ENCODE measurements at regions not wholly inside any gene's neighbourhood (a gene's known extent, or its start where the extent isn't known, plus 50 kb on each side); places are given as distances from the start of the nearest gene placed in this dataset.
"Not testable (repeated sequence)": the region's sequence is repeated elsewhere in the genome, so short reads cannot be mapped to it uniquely, and the experiment has no call there.

DNA sequence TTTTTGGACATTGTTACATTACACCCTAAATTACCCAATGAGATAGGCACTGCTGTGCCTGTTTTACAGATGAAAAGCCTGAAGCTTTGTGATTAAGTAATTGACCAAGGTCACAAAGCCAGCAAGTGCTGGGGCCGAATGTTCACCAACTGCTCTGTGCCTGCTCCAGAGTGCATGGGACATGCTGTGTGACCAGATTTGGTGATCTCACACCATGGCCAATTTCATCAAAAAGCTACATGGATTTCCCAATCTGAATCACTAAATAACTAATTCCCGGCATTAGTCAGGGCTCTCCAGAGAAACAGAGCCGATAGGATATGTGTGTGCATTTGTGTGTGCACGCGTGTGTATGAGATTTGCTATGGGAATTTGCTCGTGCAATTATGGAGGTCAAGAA lies 228.3 kb upstream of the ECI2 start:
- H3K27me3 Mint-ChIP-seq (ENCODE audit: unreplicated experiment): no peaks in the 10 kb centered on the region
- no peaks in the 10 kb centered on the region for H3K4me1 Mint-ChIP-seq (ENCODE audit: unreplicated experiment)
- TF ChIP-seq, protein P1, sequence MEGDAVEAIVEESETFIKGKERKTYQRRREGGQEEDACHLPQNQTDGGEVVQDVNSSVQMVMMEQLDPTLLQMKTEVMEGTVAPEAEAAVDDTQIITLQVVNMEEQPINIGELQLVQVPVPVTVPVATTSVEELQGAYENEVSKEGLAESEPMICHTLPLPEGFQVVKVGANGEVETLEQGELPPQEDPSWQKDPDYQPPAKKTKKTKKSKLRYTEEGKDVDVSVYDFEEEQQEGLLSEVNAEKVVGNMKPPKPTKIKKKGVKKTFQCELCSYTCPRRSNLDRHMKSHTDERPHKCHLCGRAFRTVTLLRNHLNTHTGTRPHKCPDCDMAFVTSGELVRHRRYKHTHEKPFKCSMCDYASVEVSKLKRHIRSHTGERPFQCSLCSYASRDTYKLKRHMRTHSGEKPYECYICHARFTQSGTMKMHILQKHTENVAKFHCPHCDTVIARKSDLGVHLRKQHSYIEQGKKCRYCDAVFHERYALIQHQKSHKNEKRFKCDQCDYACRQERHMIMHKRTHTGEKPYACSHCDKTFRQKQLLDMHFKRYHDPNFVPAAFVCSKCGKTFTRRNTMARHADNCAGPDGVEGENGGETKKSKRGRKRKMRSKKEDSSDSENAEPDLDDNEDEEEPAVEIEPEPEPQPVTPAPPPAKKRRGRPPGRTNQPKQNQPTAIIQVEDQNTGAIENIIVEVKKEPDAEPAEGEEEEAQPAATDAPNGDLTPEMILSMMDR (IDR thresholded peaks at IDR 0.05; ENCODE audit: unreplicated experiment): no peak
- H3K4me3 Mint-ChIP-seq (ENCODE audit: unreplicated experiment): no peak overlapping the region
- H3K36me3 Mint-ChIP-seq (ENCODE audit: low read depth, unreplicated experiment): no peaks in the 10 kb centered on the region
- no peaks in the 10 kb centered on the region for H3K9me3 Mint-ChIP-seq (ENCODE audit: unreplicated experiment)
- no peak overlapping the region for H3K27ac Mint-ChIP-seq (ENCODE audit: unreplicated experiment)
- DNase-seq (ENCODE audit: low spot score): no peak

DNA sequence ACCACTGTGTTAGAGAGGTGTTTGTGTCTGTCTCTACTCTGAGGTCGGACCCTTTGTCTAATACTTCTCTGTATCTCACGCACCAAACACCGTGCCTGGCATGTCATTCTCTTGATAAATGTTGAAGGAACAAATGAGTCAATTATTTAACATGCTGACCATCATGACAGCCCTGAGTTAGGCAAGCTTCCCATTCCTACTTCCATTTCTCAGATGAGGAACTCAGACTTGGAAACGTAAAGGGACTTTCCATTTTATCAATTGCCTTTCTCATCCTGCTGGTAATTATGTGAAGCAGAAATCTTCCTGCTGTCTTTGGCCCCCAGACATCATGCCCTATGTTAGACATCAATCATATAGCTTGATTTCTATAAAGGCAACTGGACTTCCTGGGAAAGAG lies 227.0 kb upstream of the ECI2 start:
- Mint-ChIP-seq H3K4me3 (ENCODE audit: unreplicated experiment) (no peak overlapping the region), H3K36me3 (ENCODE audit: low read depth, unreplicated experiment) (no peaks in the 10 kb centered on the region), H3K27ac (ENCODE audit: unreplicated experiment) (no peak overlapping the region), H3K9me3 (ENCODE audit: unreplicated experiment) (no peaks in the 10 kb centered on the region), H3K27me3 (ENCODE audit: unreplicated experiment) (no peaks in the 10 kb centered on the region), H3K4me1 (ENCODE audit: unreplicated experiment) (no peaks in the 10 kb centered on the region)
- TF ChIP-seq, protein P1 (IDR thresholded peaks at IDR 0.05; ENCODE audit: unreplicated experiment): no peak
- DNase-seq (ENCODE audit: low spot score): no peak

DNA sequence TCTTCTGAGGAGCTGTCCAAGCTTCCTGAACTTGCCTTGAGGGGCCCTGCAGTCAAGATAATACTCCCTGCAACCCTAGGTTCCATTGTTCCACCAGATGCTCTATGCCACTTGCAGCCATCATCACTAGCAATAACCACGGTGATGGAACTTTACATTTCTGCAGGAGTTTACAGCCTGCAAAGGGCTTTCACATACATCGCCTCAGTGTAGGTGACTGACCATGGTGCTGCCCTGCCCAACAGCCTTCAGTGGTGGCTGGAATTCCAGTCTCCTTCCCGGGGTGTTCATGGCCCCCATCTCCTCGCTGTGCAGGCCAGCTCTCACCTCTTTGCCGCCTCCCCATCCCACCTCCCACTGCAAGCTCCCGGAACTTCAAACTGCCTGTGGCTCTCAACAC lies 225.5 kb upstream of the ECI2 start:
- H3K27me3 Mint-ChIP-seq (ENCODE audit: unreplicated experiment): no peaks in the 10 kb centered on the region
- H3K4me1 Mint-ChIP-seq (ENCODE audit: unreplicated experiment): no peaks in the 10 kb centered on the region
- DNase-seq (ENCODE audit: low spot score): no peak
- H3K27ac Mint-ChIP-seq (ENCODE audit: unreplicated experiment): no peak overlapping the region
- no peaks in the 10 kb centered on the region for H3K9me3 Mint-ChIP-seq (ENCODE audit: unreplicated experiment)
- no peaks in the 10 kb centered on the region for H3K36me3 Mint-ChIP-seq (ENCODE audit: low read depth, unreplicated experiment)
- TF ChIP-seq, protein P1 (IDR thresholded peaks at IDR 0.05; ENCODE audit: unreplicated experiment): no peak
- H3K4me3 Mint-ChIP-seq (ENCODE audit: unreplicated experiment): no peak overlapping the region

DNA sequence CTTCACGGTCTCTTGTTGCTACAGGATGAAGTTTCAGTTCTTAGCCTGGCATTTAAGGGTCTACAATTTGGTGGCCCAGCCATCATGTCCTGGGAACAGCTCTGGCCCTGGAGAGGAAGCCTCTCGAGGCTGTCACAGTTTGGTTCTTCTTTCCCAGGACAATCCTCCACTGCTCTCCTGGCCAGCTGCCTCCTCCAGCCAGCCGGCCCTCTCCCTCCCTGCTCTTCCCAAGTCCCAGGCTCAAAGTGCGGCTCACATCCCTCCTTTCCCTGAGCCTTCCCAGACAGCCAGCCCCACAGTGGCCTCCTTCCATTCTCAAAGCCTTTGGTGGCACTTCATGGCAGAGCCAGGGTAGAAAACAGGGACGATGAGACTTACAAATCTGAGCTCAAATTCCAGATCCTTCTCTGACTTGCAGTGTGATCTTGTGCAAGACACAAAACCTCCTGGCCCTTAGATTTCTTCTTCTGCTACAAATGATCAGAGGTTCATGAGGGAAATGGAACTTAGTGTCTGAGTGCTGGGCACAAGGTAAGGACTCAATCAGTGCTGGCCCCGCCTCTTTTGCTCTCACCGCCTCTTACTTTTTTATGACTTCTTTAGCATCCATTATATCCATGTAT lies 223.8 kb upstream of the ECI2 start:
- no peaks in the 10 kb centered on the region for H3K27me3 Mint-ChIP-seq (ENCODE audit: unreplicated experiment)
- no peaks in the 10 kb centered on the region for H3K9me3 Mint-ChIP-seq (ENCODE audit: unreplicated experiment)
- H3K36me3 Mint-ChIP-seq (ENCODE audit: low read depth, unreplicated experiment): no peaks in the 10 kb centered on the region
- no peak for DNase-seq (ENCODE audit: low spot score)
- H3K4me3 Mint-ChIP-seq (ENCODE audit: unreplicated experiment): no peak overlapping the region
- no peaks in the 10 kb centered on the region for H3K4me1 Mint-ChIP-seq (ENCODE audit: unreplicated experiment)
- H3K27ac Mint-ChIP-seq (ENCODE audit: unreplicated experiment): no peak overlapping the region
- TF ChIP-seq, protein P1 (IDR thresholded peaks at IDR 0.05; ENCODE audit: unreplicated experiment): no peak

DNA sequence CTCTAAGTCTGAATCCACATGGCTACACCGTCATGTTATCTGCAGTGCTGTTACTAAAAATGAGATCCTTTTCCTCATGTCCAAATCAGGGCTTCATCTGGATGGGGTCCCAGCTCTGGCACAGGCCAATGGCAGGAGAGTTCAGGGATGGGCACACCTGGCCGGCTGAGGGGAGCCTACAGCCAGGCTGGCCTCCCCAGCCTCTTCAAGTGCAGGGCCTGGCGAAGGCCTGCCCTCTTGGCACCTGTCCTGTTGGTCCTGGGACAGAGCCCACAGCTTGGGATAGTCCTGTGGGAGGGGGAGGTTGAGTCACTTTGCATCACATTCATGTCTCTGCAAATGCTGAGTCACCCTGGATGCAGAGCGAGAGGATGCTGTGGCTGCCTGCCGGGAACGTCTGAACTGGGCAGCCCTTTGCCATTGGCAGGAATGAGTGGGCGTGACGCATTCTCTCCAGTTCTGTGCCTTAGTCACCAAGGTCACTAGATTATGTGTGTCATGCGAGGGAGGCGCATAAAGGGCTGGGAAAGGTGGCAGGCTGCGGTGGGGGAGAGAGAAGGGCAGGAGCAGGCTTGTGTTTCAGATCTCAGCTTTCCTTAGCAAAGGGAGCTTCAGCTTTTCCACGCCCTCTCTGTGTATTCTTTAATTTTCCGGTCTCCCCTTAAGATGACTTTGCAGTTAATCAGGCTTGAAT lies 223.2 kb upstream of the ECI2 start:
- Mint-ChIP-seq H3K36me3 (ENCODE audit: low read depth, unreplicated experiment) (no peaks in the 10 kb centered on the region), H3K27me3 (ENCODE audit: unreplicated experiment) (no peaks in the 10 kb centered on the region), H3K27ac (ENCODE audit: unreplicated experiment) (no peak overlapping the region), H3K4me3 (ENCODE audit: unreplicated experiment) (no peak overlapping the region), H3K9me3 (ENCODE audit: unreplicated experiment) (no peaks in the 10 kb centered on the region), H3K4me1 (ENCODE audit: unreplicated experiment) (no peaks in the 10 kb centered on the region)
- TF ChIP-seq, protein P1 (IDR thresholded peaks at IDR 0.05; ENCODE audit: unreplicated experiment): no peak
- DNase-seq (ENCODE audit: low spot score): no peak

DNA sequence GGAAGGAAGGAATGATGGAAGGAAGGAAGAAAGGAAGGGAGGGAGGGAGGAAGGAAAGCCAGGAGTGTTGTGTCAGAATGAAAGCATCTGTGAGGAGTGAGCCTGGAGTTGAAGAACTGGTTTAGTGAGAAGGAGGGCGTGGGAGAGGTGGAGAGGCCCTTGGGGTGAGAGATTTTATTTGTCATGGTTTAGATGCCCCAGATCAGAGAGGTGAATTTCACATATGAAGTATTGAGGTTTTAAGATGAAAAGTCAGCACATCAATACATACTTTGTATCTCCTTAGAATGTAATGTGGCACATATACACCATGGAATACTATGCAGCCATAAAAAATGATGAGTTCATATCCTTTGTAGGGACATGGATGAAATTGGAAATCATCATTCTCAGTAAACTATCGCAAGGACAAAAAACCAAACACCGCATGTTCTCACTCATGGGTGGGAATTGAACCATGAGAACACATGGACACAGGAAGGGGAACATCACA lies 222.3 kb upstream of the ECI2 start:
- not testable (repeated sequence) for H3K4me1 Mint-ChIP-seq (ENCODE audit: unreplicated experiment); H3K36me3 Mint-ChIP-seq (ENCODE audit: low read depth, unreplicated experiment); H3K9me3 Mint-ChIP-seq (ENCODE audit: unreplicated experiment); H3K4me3 Mint-ChIP-seq (ENCODE audit: unreplicated experiment); DNase-seq (ENCODE audit: low spot score); H3K27me3 Mint-ChIP-seq (ENCODE audit: unreplicated experiment); H3K27ac Mint-ChIP-seq (ENCODE audit: unreplicated experiment)

Measured in endothelial cell (in vitro differentiated cells).